Keratinocyte (primary cell): ENCODE measurements at regions not wholly inside any gene's neighbourhood (a gene's known extent, or its start where the extent isn't known, plus 50 kb on each side); places are given as distances from the start of the nearest gene placed in this dataset.

Experiments used
- CTCF ChIP-seq, 3 experiments: IDR thresholded peaks in 1 of 3; conservative IDR thresholded peaks in 1 of 3; optimal IDR thresholded peaks in 1 of 3; 2 replicates in 2 of 3; 3 replicates in 1 of 3; pipeline versions ENCODE3 to v1.5.1; 2011; ENCODE audit warnings: low read length in 3 of 3, mild to moderate bottlenecking in 3 of 3, moderate library complexity in 2 of 3, control low read depth in 1 of 3, inconsistent platforms in 1 of 3; ENCODE audit not compliant: insufficient read depth in 2 of 3; ENCODE audit errors: extremely low read depth in 1 of 3
- EZH2 ChIP-seq: IDR thresholded peaks from one replicate; pipeline ENCODE4 v1.6.1; 2012; ENCODE audit warnings: inconsistent platforms, mild to moderate bottlenecking, low read length, moderate library complexity

GRCh38 chrX:119337201-119337600 lies 61.9 kb upstream of the SLC25A43 start:
- no peak for TF ChIP-seq CTCF (optimal IDR thresholded peaks at IDR 0.05 in 1 of 3, IDR thresholded peaks at IDR 0.05 in 1 of 3, conservative IDR thresholded peaks at IDR 0.05 in 1 of 3; ENCODE audit: extremely low read depth in 1 of 3, insufficient read depth in 2 of 3, low read length in 3 of 3)
- no peak for TF ChIP-seq EZH2
